Osteocyte (in vitro differentiated cells): ENCODE measurements at regions not wholly inside any gene's neighbourhood (a gene's known extent, or its start where the extent isn't known, plus 50 kb on each side); places are given as distances from the start of the nearest gene placed in this dataset.

Source experiments
- DNase-seq: peaks from one replicate; pipeline ENCODE4 v3.0.0; 2021; ENCODE audit warnings: mixed read lengths; ENCODE audit not compliant: unreplicated experiment; ENCODE audit errors: extremely low spot score
- H3K27ac Mint-ChIP-seq: one replicate; pipeline ENCODE4 v1.8.0; 2021; ENCODE audit warnings: mild to moderate bottlenecking, mixed read lengths; ENCODE audit not compliant: unreplicated experiment
- H3K27me3 Mint-ChIP-seq: one replicate; pipeline ENCODE4 v1.8.0; 2021; ENCODE audit warnings: mixed read lengths; ENCODE audit not compliant: unreplicated experiment
- H3K36me3 Mint-ChIP-seq: one replicate; pipeline ENCODE4 v1.8.0; 2021; ENCODE audit warnings: mixed read lengths; ENCODE audit not compliant: unreplicated experiment
- H3K4me1 Mint-ChIP-seq: one replicate; pipeline ENCODE4 v1.8.0; 2021; ENCODE audit warnings: mixed read lengths; ENCODE audit not compliant: unreplicated experiment
- H3K4me3 Mint-ChIP-seq: one replicate; pipeline ENCODE4 v1.8.0; 2021; ENCODE audit warnings: mild to moderate bottlenecking, moderate library complexity, mixed read lengths; ENCODE audit not compliant: unreplicated experiment
- H3K9me3 Mint-ChIP-seq: one replicate; pipeline ENCODE4 v1.8.0; 2021; ENCODE audit warnings: mixed read lengths; ENCODE audit not compliant: unreplicated experiment
- TF ChIP-seq, protein P1 (sequence below): fragments of 200-600 bp; sonication (generic); IDR thresholded peaks from 2 replicates; pipeline ENCODE4 v1.5.0; 2021; ENCODE audit warnings: antibody characterized with exemption, mild to moderate bottlenecking, moderate library complexity

GRCh38 chr2:176595986-176596385, 326.7 kb downstream of the MTX2 start:
- Mint-ChIP-seq H3K4me1 (no peaks in the 10 kb centered on the region), H3K36me3 (no peaks in the 10 kb centered on the region), H3K9me3 (no peaks in the 10 kb centered on the region), H3K4me3 (no peak overlapping the region), H3K27ac (no peak overlapping the region), H3K27me3 (peaks cover 3% of the 10 kb centered on the region)
- DNase-seq: no peak
- TF ChIP-seq, protein P1, sequence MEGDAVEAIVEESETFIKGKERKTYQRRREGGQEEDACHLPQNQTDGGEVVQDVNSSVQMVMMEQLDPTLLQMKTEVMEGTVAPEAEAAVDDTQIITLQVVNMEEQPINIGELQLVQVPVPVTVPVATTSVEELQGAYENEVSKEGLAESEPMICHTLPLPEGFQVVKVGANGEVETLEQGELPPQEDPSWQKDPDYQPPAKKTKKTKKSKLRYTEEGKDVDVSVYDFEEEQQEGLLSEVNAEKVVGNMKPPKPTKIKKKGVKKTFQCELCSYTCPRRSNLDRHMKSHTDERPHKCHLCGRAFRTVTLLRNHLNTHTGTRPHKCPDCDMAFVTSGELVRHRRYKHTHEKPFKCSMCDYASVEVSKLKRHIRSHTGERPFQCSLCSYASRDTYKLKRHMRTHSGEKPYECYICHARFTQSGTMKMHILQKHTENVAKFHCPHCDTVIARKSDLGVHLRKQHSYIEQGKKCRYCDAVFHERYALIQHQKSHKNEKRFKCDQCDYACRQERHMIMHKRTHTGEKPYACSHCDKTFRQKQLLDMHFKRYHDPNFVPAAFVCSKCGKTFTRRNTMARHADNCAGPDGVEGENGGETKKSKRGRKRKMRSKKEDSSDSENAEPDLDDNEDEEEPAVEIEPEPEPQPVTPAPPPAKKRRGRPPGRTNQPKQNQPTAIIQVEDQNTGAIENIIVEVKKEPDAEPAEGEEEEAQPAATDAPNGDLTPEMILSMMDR: no peak

GRCh38 chr2:176597916-176598315, 328.7 kb downstream of the MTX2 start:
- no peak for DNase-seq
- H3K36me3 Mint-ChIP-seq: no peaks in the 10 kb centered on the region
- no peaks in the 10 kb centered on the region for H3K9me3 Mint-ChIP-seq
- peaks cover 3% of the 10 kb centered on the region for H3K27me3 Mint-ChIP-seq
- H3K27ac Mint-ChIP-seq: no peak overlapping the region
- H3K4me1 Mint-ChIP-seq: no peaks in the 10 kb centered on the region
- H3K4me3 Mint-ChIP-seq: no peak overlapping the region
- TF ChIP-seq, protein P1: no peak

- Mint-ChIP-seq H3K27me3 (peaks cover 3% of the 10 kb centered on the region), H3K27ac (no peak overlapping the region), H3K9me3 (no peaks in the 10 kb centered on the region), H3K4me3 (no peak overlapping the region), H3K36me3 (no peaks in the 10 kb centered on the region), H3K4me1 (no peaks in the 10 kb centered on the region)
- DNase-seq: no peak
- TF ChIP-seq, protein P1: no peak
These were observed 329.1 kb downstream of the MTX2 start for GRCh38 chr2:176598351-176598750.

GRCh38 chr2:176599796-176600485, 330.7 kb downstream of the MTX2 start:
- TF ChIP-seq, protein P1: no peak
- no peak for DNase-seq
- Mint-ChIP-seq H3K27me3 (peaks cover 3% of the 10 kb centered on the region), H3K36me3 (no peaks in the 10 kb centered on the region), H3K4me1 (no peaks in the 10 kb centered on the region), H3K27ac (no peak overlapping the region), H3K4me3 (no peak overlapping the region), H3K9me3 (no peaks in the 10 kb centered on the region)

DNA sequence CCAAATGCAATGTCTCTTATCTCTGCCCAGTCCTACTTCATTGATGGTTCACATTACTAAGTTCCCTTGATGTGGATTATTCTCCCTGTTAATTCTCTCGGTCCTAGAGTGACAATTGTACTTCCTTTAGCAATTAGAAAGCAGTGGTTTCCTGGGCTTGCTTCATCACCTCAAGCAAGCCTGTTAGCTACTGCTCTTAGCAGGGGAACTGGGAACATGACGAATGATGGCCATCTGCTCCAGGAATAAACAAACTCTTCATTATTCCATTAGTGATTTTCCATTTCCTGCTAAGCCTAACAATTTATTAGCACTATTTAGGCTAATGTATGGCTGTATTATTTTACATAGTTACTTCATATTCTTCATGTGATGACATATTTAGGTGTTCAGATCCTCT, 331.8 kb downstream of the MTX2 start:
- no peak overlapping the region for H3K4me3 Mint-ChIP-seq

More for the DNA sequence above, 331.8 kb downstream of the MTX2 start:
- H3K4me1 Mint-ChIP-seq: no peaks in the 10 kb centered on the region
- no peaks in the 10 kb centered on the region for H3K9me3 Mint-ChIP-seq
- no peak overlapping the region for H3K27ac Mint-ChIP-seq
- TF ChIP-seq, protein P1: no peak
- no peak for DNase-seq
- H3K27me3 Mint-ChIP-seq: peaks cover 3% of the 10 kb centered on the region
- no peaks in the 10 kb centered on the region for H3K36me3 Mint-ChIP-seq
